ENCODE measurements at regions not wholly inside any gene's neighbourhood (a gene's known extent, or its start where the extent isn't known, plus 50 kb on each side); places are given as distances from the start of the nearest gene placed in this dataset.

- no peak for TF ChIP-seq CTCF (IDR thresholded peaks at IDR 0.05)
- TF ChIP-seq EZH2 (IDR thresholded peaks at IDR 0.05): no peak
- no peak for TF ChIP-seq EZH2phosphoT487 (IDR thresholded peaks at IDR 0.05)
Measured at GRCh38 chr13:74865656-74866055, 616.3 kb downstream of the TBC1D4 start.

Data from neural progenitor cell (in vitro differentiated cells).